Thyroid gland (tissue), 4 donors: ENCODE measurements at regions not wholly inside any gene's neighbourhood (a gene's known extent, or its start where the extent isn't known, plus 50 kb on each side); places are given as distances from the start of the nearest gene placed in this dataset.

Source experiments
- POLR2A ChIP-seq, 2 donors: fragments of 450-650 bp; IDR thresholded peaks; one replicate each; pipeline ENCODE4 v1.6.1; 2017; ENCODE audit warnings: antibody characterized with exemption in 2 of 2, mild to moderate bottlenecking in 2 of 2, moderate library complexity in 1 of 2
- TF ChIP-seq, protein P1 (sequence below), 6 experiments: fragments of 200-600 bp in 3 of 6; fragments of 450-650 bp in 3 of 6; sonication (generic) in 3 of 6; IDR thresholded peaks; one replicate each; pipeline ENCODE4 v1.5.1; 2016 to 2019; ENCODE audit warnings: antibody characterized with exemption in 6 of 6, mild to moderate bottlenecking in 2 of 6, inconsistent platforms in 1 of 6, moderate library complexity in 1 of 6

DNA sequence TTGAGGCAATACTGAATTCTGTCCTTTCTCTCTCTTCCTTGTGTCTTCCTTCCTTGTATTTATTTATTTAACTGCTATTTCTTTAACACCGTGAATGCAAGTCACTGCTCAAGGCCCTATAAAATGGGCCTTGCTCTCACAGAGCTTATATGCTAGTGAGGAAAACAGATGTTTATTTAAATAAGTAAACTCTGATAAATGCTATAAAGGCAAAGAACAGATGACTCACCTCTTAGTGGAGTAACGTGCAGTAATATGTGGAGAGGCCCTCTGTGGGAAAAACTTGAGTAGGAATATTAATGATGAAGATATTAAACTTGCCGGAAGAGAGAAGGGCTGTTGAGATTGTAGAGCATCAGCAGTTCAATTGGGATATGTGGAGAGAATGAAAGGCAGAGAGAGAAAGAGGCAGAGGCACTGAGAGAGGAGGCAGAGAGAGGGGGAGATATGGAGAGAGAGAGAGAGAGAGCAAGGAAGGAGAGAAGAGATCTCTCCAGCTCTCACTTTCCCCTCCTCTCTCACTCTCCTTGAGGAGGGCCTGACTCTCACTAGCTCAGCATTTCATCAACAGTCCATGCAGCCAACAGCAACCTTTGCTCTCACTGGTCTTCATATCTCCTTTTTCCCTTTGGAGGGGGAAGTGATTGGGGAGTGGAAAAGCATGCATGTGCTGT lies 322.2 kb downstream of the LMX1A start:
- TF ChIP-seq, protein P1, sequence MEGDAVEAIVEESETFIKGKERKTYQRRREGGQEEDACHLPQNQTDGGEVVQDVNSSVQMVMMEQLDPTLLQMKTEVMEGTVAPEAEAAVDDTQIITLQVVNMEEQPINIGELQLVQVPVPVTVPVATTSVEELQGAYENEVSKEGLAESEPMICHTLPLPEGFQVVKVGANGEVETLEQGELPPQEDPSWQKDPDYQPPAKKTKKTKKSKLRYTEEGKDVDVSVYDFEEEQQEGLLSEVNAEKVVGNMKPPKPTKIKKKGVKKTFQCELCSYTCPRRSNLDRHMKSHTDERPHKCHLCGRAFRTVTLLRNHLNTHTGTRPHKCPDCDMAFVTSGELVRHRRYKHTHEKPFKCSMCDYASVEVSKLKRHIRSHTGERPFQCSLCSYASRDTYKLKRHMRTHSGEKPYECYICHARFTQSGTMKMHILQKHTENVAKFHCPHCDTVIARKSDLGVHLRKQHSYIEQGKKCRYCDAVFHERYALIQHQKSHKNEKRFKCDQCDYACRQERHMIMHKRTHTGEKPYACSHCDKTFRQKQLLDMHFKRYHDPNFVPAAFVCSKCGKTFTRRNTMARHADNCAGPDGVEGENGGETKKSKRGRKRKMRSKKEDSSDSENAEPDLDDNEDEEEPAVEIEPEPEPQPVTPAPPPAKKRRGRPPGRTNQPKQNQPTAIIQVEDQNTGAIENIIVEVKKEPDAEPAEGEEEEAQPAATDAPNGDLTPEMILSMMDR (IDR thresholded peaks at IDR 0.05) = no peak
- TF ChIP-seq POLR2A (IDR thresholded peaks at IDR 0.05) = no peak
